ENCODE measurements at regions not wholly inside any gene's neighbourhood (a gene's known extent, or its start where the extent isn't known, plus 50 kb on each side); places are given as distances from the start of the nearest gene placed in this dataset.

- ChIA-PET POLR2A (no interaction called here), CTCF (no interaction called here)
- H3K27ac Mint-ChIP-seq, result no peak overlapping the region
- peaks cover 6% of the 10 kb centered on the region for H3K9me3 Mint-ChIP-seq
- TF ChIP-seq HMGXB4 (CRISPR knock-in tag; IDR thresholded peaks at IDR 0.05), result no peak
- no peak for TF ChIP-seq JUN (CRISPR knock-in tag; IDR thresholded peaks at IDR 0.05)
- TF ChIP-seq USF1 (CRISPR knock-in tag; IDR thresholded peaks at IDR 0.05), result no peak
- no peak for TF ChIP-seq ZBTB21 (CRISPR knock-in tag; IDR thresholded peaks at IDR 0.05; ENCODE audit: borderline replicate concordance)
- TF ChIP-seq ATF1 (CRISPR knock-in tag; IDR thresholded peaks at IDR 0.05), result no peak
- no peak for TF ChIP-seq ZNF121 (CRISPR knock-in tag; IDR thresholded peaks at IDR 0.05)
- H3K36me3 Mint-ChIP-seq, result no peaks in the 10 kb centered on the region
- no peak for ATAC-seq
- H3K4me1 Mint-ChIP-seq, result peaks cover 3% of the 10 kb centered on the region
- no peak overlapping the region for H3K4me3 Mint-ChIP-seq
- no peak for DNase-seq (ENCODE audit: low spot score)
- H3K27me3 Mint-ChIP-seq (ENCODE audit: low read depth), result no peaks in the 10 kb centered on the region
Observed at GRCh38 chr21:36603221-36603620, 95.7 kb upstream of the SIM2 start.

- Mint-ChIP-seq H3K27ac (peak overlapping the region; percentile 68; the same call in 1 of the 2 replicates), H3K4me3 (no peak overlapping the region), H3K4me1 (peaks cover 11% of the 10 kb centered on the region), H3K36me3 (peaks cover 8% of the 10 kb centered on the region), H3K9me3 (peaks cover 20% of the 10 kb centered on the region), H3K27me3 (ENCODE audit: low read depth) (no peaks in the 10 kb centered on the region)
- ATAC-seq (no peak), DNase-seq (ENCODE audit: low spot score) (no peak)
- TF ChIP-seq E2F1 (CRISPR knock-in tag; IDR thresholded peaks at IDR 0.05) (no peak), ZNF281 (CRISPR knock-in tag; IDR thresholded peaks at IDR 0.05) (no peak), FOXP1 (CRISPR knock-in tag; IDR thresholded peaks at IDR 0.05; ENCODE audit: borderline replicate concordance) (no peak), ZNF396 (CRISPR knock-in tag; IDR thresholded peaks at IDR 0.05; ENCODE audit: borderline replicate concordance) (no peak), ZNF423 (CRISPR knock-in tag; IDR thresholded peaks at IDR 0.05) (no peak), MXD4 (CRISPR knock-in tag; IDR thresholded peaks at IDR 0.05; ENCODE audit: borderline replicate concordance) (no peak), CREB1 (CRISPR knock-in tag; IDR thresholded peaks at IDR 0.05) (no peak), SMAD3 (CRISPR knock-in tag; IDR thresholded peaks at IDR 0.05; ENCODE audit: borderline replicate concordance) (no peak)
- ChIA-PET POLR2A (no interaction called here), CTCF (interaction anchor here (1.0 to 3.3 kb wide), 5 partner anchors 10 to 312 kb away, joined by 3 to 20 read pairs (median 4); no protein-coding TSS in a partner anchor)
Observed at GRCh38 chr21:36605426-36605825, 93.5 kb upstream of the SIM2 start.

GRCh38 chr21:36606287-36606982 is 92.5 kb upstream of the SIM2 start:
- peak; percentile 32 for DNase-seq (ENCODE audit: low spot score)
- Mint-ChIP-seq H3K4me3 (no peak overlapping the region), H3K27ac (no peak overlapping the region), H3K4me1 (peaks cover 11% of the 10 kb centered on the region), H3K9me3 (peaks cover 22% of the 10 kb centered on the region), H3K36me3 (peaks cover 9% of the 10 kb centered on the region), H3K27me3 (ENCODE audit: low read depth) (no peaks in the 10 kb centered on the region)
- ChIA-PET POLR2A (no interaction called here), CTCF (interaction anchor here (0.7 to 3.3 kb wide), 10 partner anchors 9 to 360 kb away, joined by 3 to 20 read pairs (median 4); partner anchors contain the start of gene HLCS)
- ATAC-seq, result peak; percentile 79
- TF ChIP-seq ZNF219 (CRISPR knock-in tag; IDR thresholded peaks at IDR 0.05; ENCODE audit: borderline replicate concordance) (no peak), GABPB1 (CRISPR knock-in tag; IDR thresholded peaks at IDR 0.05) (no peak), SMAD3 (CRISPR knock-in tag; IDR thresholded peaks at IDR 0.05; ENCODE audit: borderline replicate concordance) (no peak), OVOL2 (CRISPR knock-in tag; IDR thresholded peaks at IDR 0.05; ENCODE audit: borderline replicate concordance) (no peak), ATF3 (CRISPR knock-in tag; conservative IDR thresholded peaks at IDR 0.05) (no peak), AR (CRISPR knock-in tag; IDR thresholded peaks at IDR 0.05) (no peak)

Data from WTC11 (cell line).